C4-2B (cell line): ENCODE measurements at regions not wholly inside any gene's neighbourhood (a gene's known extent, or its start where the extent isn't known, plus 50 kb on each side); places are given as distances from the start of the nearest gene placed in this dataset.

ENCODE experiments used
- H3K27ac ChIP-seq: fragments of 450-650 bp; 2 replicates; pipeline ENCODE4 v1.5.1; 2017
- CTCF ChIP-seq: fragments of 450-650 bp; conservative IDR thresholded peaks from 2 replicates; pipeline ENCODE4 v1.5.1; 2017; ENCODE audit warnings: mild to moderate bottlenecking
- ZFX ChIP-seq: fragments of 450-650 bp; IDR thresholded peaks from 2 replicates; pipeline ENCODE4 v1.6.1; 2017

DNA sequence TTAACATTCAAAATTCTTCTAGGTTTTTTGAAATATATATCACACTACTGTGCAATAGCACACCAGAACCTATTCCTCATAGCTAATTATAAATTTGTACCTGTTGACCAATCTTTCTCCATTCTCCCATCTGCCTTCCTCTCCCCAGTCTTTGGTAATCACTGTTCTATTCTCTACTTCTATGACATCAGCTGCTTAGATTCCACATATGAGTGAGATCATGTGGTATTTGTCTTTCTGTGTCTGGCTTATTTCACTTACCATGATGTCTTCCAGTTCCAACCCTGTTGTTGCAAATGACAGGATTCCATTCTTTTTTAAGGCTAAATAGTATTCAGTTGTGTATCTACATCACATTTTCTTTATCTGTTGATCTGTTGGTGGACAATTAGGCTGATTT is 54.4 kb upstream of the CCDC6 start:
- TF ChIP-seq ZFX: no peak
- no peak for TF ChIP-seq CTCF
- no peak overlapping the region for H3K27ac ChIP-seq

GRCh38 chr10:59959504-59960018 is 53.2 kb upstream of the CCDC6 start:
- TF ChIP-seq ZFX (no peak), CTCF (no peak)
- H3K27ac ChIP-seq: no peak overlapping the region

GRCh38 chr10:59958882-59959281 is 52.5 kb upstream of the CCDC6 start:
- no peak overlapping the region for H3K27ac ChIP-seq
- TF ChIP-seq CTCF (no peak), ZFX (no peak)

GRCh38 chr10:59957975-59958374 is 51.6 kb upstream of the CCDC6 start:
- no peak overlapping the region for H3K27ac ChIP-seq
- TF ChIP-seq ZFX (no peak), CTCF (no peak)
